ENCODE measurements at regions not wholly inside any gene's neighbourhood (a gene's known extent, or its start where the extent isn't known, plus 50 kb on each side); places are given as distances from the start of the nearest gene placed in this dataset.

DNA sequence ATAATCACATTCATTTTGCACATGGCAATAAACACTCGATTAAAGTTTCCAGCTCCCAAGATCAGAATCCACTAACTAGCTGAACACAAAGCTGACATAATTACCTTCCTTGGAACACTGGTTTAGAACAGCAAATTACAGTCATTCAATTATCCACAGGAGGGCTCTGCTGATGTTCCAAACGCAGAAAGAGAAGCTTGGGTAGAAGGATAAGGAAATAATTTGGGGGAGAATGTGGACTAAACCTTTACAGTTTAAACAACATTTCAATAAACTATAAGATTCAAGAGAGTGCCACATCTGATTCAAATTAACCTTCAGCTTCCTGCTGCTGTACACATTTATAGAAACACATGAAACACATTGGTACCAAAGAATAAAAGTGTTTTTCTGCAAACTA is 67.8 kb upstream of the ARL4C start:
- TF ChIP-seq, protein P1, sequence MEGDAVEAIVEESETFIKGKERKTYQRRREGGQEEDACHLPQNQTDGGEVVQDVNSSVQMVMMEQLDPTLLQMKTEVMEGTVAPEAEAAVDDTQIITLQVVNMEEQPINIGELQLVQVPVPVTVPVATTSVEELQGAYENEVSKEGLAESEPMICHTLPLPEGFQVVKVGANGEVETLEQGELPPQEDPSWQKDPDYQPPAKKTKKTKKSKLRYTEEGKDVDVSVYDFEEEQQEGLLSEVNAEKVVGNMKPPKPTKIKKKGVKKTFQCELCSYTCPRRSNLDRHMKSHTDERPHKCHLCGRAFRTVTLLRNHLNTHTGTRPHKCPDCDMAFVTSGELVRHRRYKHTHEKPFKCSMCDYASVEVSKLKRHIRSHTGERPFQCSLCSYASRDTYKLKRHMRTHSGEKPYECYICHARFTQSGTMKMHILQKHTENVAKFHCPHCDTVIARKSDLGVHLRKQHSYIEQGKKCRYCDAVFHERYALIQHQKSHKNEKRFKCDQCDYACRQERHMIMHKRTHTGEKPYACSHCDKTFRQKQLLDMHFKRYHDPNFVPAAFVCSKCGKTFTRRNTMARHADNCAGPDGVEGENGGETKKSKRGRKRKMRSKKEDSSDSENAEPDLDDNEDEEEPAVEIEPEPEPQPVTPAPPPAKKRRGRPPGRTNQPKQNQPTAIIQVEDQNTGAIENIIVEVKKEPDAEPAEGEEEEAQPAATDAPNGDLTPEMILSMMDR (IDR thresholded peaks at IDR 0.05; ENCODE audit: low read length), result no peak
- TF ChIP-seq EZH2 (IDR thresholded peaks at IDR 0.05; ENCODE audit: borderline replicate concordance, low read length), result no peak

Data from OCI-LY1 (cell line).